Gastroesophageal sphincter (tissue), 4 donors: ENCODE measurements at regions not wholly inside any gene's neighbourhood (a gene's known extent, or its start where the extent isn't known, plus 50 kb on each side); places are given as distances from the start of the nearest gene placed in this dataset.
"Not testable (repeated sequence)": the region's sequence is repeated elsewhere in the genome, so short reads cannot be mapped to it uniquely, and the experiment has no call there.

Source experiments
- ATAC-seq: fragments of 150-250 bp; one replicate; pipeline ENCODE4 v1.9.1; 2016; ENCODE audit warnings: mild to moderate bottlenecking, moderate library complexity
- H3K27ac ChIP-seq, 4 donors: fragments of 200-600 bp; sonication (generic) in 3 of 4; 1 replicate in 3 of 4; 2 replicates in 1 of 4; pipeline ENCODE4 v1.5.1; 2016 to 2019
- H3K27me3 ChIP-seq: fragments of 200-600 bp; sonication (generic); one replicate; pipeline ENCODE4 v1.5.1; 2019
- H3K36me3 ChIP-seq, 2 donors: fragments of 200-600 bp; sonication (generic); one replicate each; pipeline ENCODE4 v1.5.1; 2019; ENCODE audit warnings: control low read depth in 1 of 2
- H3K4me1 ChIP-seq, 3 donors: fragments of 200-600 bp; sonication (generic); 1 replicate in 2 of 3; 2 replicates in 1 of 3; pipeline ENCODE4 v1.5.1; 2016 to 2019; ENCODE audit warnings: control low read depth in 2 of 3
- H3K4me3 ChIP-seq, 2 donors: fragments of 200-600 bp; sonication (generic); one replicate each; pipeline ENCODE4 v1.5.1; 2019; ENCODE audit warnings: mild to moderate bottlenecking in 1 of 2, moderate library complexity in 1 of 2
- H3K9me3 ChIP-seq, 3 donors: fragments of 200-600 bp; sonication (generic); one replicate each; pipeline ENCODE4 v1.5.1; 2017 to 2019; ENCODE audit warnings: control low read depth in 2 of 3
- EP300 ChIP-seq: sonication (generic); formaldehyde crosslinking; IDR thresholded peaks from one replicate; pipeline ENCODE4 v1.6.1; 2017; ENCODE audit warnings: antibody characterized with exemption, mild to moderate bottlenecking
- POLR2A ChIP-seq, 2 donors: fragments of 450-650 bp; IDR thresholded peaks; one replicate each; pipeline ENCODE4 v1.6.1; 2017; ENCODE audit warnings: antibody characterized with exemption in 2 of 2, mild to moderate bottlenecking in 2 of 2, moderate library complexity in 1 of 2
- POLR2AphosphoS5 ChIP-seq: sonication (generic); formaldehyde crosslinking; IDR thresholded peaks from one replicate; pipeline ENCODE4 v1.6.1; 2017; ENCODE audit warnings: antibody characterized with exemption
- WGBS, 2 donors: methylation state at CpG; one replicate each; pipeline ENCODE4 v1.1.5; 2018; ENCODE audit warnings: low coverage in 1 of 2; 5-methylcytosine and 5-hydroxymethylcytosine counted together
- TF ChIP-seq, protein P1 (sequence below), 4 experiments: fragments of 200-600 bp in 2 of 4; fragments of 450-650 bp in 2 of 4; sonication (generic) in 1 of 4; IDR thresholded peaks; one replicate each; pipeline ENCODE4 v1.5.1; 2017 to 2019; ENCODE audit warnings: antibody characterized with exemption in 4 of 4, mild to moderate bottlenecking in 2 of 4, moderate library complexity in 2 of 4

- 69 to 76% methylated on average over 3 of the region's 3 CpGs for WGBS, 2 donors
- H3K27me3 ChIP-seq = no peaks in the 10 kb centered on the region
- ATAC-seq = no peak
- TF ChIP-seq POLR2A (IDR thresholded peaks at IDR 0.05) = no peak
- TF ChIP-seq EP300 = no peak
- TF ChIP-seq POLR2AphosphoS5 = no peak
- TF ChIP-seq, protein P1, sequence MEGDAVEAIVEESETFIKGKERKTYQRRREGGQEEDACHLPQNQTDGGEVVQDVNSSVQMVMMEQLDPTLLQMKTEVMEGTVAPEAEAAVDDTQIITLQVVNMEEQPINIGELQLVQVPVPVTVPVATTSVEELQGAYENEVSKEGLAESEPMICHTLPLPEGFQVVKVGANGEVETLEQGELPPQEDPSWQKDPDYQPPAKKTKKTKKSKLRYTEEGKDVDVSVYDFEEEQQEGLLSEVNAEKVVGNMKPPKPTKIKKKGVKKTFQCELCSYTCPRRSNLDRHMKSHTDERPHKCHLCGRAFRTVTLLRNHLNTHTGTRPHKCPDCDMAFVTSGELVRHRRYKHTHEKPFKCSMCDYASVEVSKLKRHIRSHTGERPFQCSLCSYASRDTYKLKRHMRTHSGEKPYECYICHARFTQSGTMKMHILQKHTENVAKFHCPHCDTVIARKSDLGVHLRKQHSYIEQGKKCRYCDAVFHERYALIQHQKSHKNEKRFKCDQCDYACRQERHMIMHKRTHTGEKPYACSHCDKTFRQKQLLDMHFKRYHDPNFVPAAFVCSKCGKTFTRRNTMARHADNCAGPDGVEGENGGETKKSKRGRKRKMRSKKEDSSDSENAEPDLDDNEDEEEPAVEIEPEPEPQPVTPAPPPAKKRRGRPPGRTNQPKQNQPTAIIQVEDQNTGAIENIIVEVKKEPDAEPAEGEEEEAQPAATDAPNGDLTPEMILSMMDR (IDR thresholded peaks at IDR 0.05) = no peak
- H3K27ac ChIP-seq = no peak overlapping the region
- no peak overlapping the region for H3K4me3 ChIP-seq
- no peaks in the 10 kb centered on the region for H3K36me3 ChIP-seq
- no peaks in the 10 kb centered on the region for H3K9me3 ChIP-seq
- no peaks in the 10 kb centered on the region for H3K4me1 ChIP-seq
These were observed 797.3 kb upstream of the ACO1 start for GRCh38 chr9:31587146-31587545.

GRCh38 chr9:31588006-31588405, 796.4 kb upstream of the ACO1 start:
- no peak overlapping the region for H3K27ac ChIP-seq
- H3K4me1 ChIP-seq = no peaks in the 10 kb centered on the region
- no peaks in the 10 kb centered on the region for H3K36me3 ChIP-seq
- no peak for ATAC-seq
- H3K9me3 ChIP-seq = no peaks in the 10 kb centered on the region
- H3K4me3 ChIP-seq = no peak overlapping the region
- H3K27me3 ChIP-seq = no peaks in the 10 kb centered on the region
- TF ChIP-seq POLR2AphosphoS5 (no peak), EP300 (no peak), POLR2A (IDR thresholded peaks at IDR 0.05) (no peak)
- TF ChIP-seq, protein P1 (IDR thresholded peaks at IDR 0.05) = no peak
- 78 to 85% methylated on average over 1 to 4 of the region's 4 CpGs for WGBS, 2 donors

GRCh38 chr9:31588756-31589155, 795.7 kb upstream of the ACO1 start:
- Histone ChIP-seq H3K27ac (no peak overlapping the region), H3K36me3 (no peaks in the 10 kb centered on the region), H3K4me3 (no peak overlapping the region), H3K27me3 (no peaks in the 10 kb centered on the region), H3K9me3 (no peaks in the 10 kb centered on the region), H3K4me1 (no peaks in the 10 kb centered on the region)
- TF ChIP-seq, protein P1 (IDR thresholded peaks at IDR 0.05) = no peak
- TF ChIP-seq POLR2AphosphoS5 = no peak
- no peak for TF ChIP-seq EP300
- no peak for TF ChIP-seq POLR2A (IDR thresholded peaks at IDR 0.05)
- no peak for ATAC-seq

DNA sequence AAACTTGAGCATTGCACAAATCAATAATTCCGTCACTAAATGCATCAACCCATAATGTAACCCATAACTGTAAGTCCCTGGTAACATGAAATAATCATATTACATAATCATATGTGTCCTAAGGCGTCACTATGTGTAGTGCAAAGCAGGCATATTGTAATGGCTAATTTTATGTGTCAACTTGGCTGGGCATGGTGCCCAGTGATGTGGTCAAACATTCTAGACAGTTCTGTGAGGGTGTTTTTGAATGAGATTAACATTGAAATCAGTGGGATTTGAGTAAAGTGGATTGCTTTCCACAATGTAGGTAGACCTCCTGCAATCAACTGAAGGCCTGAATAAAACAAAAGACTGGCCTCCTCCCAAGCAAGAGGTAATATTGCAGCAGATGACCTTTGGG, 794.4 kb upstream of the ACO1 start:
- no peak for ATAC-seq
- Histone ChIP-seq H3K27me3 (no peaks in the 10 kb centered on the region), H3K36me3 (no peaks in the 10 kb centered on the region), H3K4me3 (no peak overlapping the region), H3K9me3 (no peaks in the 10 kb centered on the region), H3K27ac (no peak overlapping the region), H3K4me1 (no peaks in the 10 kb centered on the region)
- WGBS, 2 donors = 87 to 94% methylated on average over 2 of the region's 2 CpGs
- TF ChIP-seq POLR2AphosphoS5 = no peak
- TF ChIP-seq, protein P1 (IDR thresholded peaks at IDR 0.05) = no peak
- TF ChIP-seq EP300 = no peak
- TF ChIP-seq POLR2A (IDR thresholded peaks at IDR 0.05) = no peak

DNA sequence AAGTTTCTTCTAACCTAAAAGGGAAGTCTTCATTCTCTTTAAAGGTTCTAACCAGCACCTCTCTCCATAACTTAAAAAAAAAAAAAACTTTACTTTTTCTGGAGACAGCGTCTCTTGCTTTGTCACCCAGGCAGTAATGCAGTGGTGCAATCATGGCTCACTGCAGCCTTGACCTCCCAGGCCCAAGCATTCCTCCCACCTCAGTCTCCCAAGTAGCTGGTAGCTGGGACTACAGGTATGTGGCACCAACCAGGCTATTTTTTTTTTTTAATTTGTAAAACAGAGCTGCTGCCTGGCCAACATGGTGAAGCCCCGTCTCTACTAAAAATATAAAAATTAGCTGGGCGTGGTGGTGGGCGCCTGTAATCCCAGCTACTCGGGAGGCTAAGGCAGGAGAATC, 787.4 kb upstream of the ACO1 start:
- H3K4me3 ChIP-seq, H3K9me3 ChIP-seq, H3K4me1 ChIP-seq, H3K36me3 ChIP-seq, H3K27ac ChIP-seq, H3K27me3 ChIP-seq, ATAC-seq: not testable (repeated sequence)
- WGBS, 2 donors = 43 to 91% methylated on average over 1 to 2 of the region's 5 CpGs

GRCh38 chr9:31597977-31598376, 786.5 kb upstream of the ACO1 start:
- H3K27ac ChIP-seq = no peak overlapping the region
- no peak for ATAC-seq
- TF ChIP-seq POLR2A (IDR thresholded peaks at IDR 0.05) (no peak), POLR2AphosphoS5 (no peak), EP300 (no peak)
- TF ChIP-seq, protein P1 (IDR thresholded peaks at IDR 0.05) = no peak

More at GRCh38 chr9:31597977-31598376, 786.5 kb upstream of the ACO1 start:
- Histone ChIP-seq H3K27me3 (no peaks in the 10 kb centered on the region), H3K4me1 (no peaks in the 10 kb centered on the region), H3K4me3 (no peak overlapping the region), H3K9me3 (no peaks in the 10 kb centered on the region), H3K36me3 (no peaks in the 10 kb centered on the region)
